ENCODE measurements at regions not wholly inside any gene's neighbourhood (a gene's known extent, or its start where the extent isn't known, plus 50 kb on each side); places are given as distances from the start of the nearest gene placed in this dataset.

DNA sequence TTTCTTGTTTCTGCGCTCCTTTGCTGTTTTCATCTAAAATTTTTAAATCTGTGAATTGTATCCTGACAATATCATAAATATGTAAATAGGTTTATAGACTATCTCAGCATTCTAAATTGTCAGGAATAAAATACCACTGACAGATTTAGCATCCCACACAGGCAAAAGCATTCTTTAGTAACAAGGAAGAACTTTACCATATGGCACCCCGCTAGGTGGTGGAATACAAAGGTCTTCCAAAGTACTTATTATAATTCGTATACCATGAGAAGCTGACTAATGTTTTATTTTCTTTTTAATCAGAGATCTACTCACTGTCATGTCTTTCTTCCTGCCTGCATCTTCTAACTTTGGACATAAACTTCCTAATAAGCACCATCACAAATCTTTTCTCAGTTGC is 328.8 kb upstream of the NOVA1 start:
- no peak overlapping the region for H3K4me2 ChIP-seq (ENCODE audit: control insufficient read depth, extremely low read depth, insufficient read depth, low read depth, low read length)
- H3K36me3 ChIP-seq (ENCODE audit: control insufficient read depth in 2 of 2, extremely low read depth in 1 of 2, insufficient read depth in 2 of 2, low read length in 2 of 2), result no peaks in the 10 kb centered on the region
- no peak overlapping the region for H3K4me3 ChIP-seq (ENCODE audit: control insufficient read depth in 2 of 3, extremely low read depth in 1 of 3, insufficient read depth in 2 of 3, low read depth in 1 of 3, low read length in 3 of 3)
- no peak for DNase-seq (ENCODE audit: low read depth, low spot score)
- H3K4me1 ChIP-seq (ENCODE audit: control insufficient read depth, extremely low read depth, insufficient read depth, low read length), result no peaks in the 10 kb centered on the region
- no peaks in the 10 kb centered on the region for H3K27me3 ChIP-seq (ENCODE audit: control insufficient read depth, extremely low read depth, insufficient read depth, low read length)
- no peaks in the 10 kb centered on the region for H3K9me3 ChIP-seq (ENCODE audit: control insufficient read depth, low read depth, low read length)
- no peak overlapping the region for H3K27ac ChIP-seq (ENCODE audit: control insufficient read depth, insufficient read depth, low read length)
- no peak for FAIRE-seq
- no peaks in the 10 kb centered on the region for H3K79me2 ChIP-seq (ENCODE audit: control insufficient read depth, insufficient read depth, low read length)
- no peak for TF ChIP-seq EZH2 (IDR thresholded peaks at IDR 0.05; ENCODE audit: low read length)
- TF ChIP-seq, protein P1, sequence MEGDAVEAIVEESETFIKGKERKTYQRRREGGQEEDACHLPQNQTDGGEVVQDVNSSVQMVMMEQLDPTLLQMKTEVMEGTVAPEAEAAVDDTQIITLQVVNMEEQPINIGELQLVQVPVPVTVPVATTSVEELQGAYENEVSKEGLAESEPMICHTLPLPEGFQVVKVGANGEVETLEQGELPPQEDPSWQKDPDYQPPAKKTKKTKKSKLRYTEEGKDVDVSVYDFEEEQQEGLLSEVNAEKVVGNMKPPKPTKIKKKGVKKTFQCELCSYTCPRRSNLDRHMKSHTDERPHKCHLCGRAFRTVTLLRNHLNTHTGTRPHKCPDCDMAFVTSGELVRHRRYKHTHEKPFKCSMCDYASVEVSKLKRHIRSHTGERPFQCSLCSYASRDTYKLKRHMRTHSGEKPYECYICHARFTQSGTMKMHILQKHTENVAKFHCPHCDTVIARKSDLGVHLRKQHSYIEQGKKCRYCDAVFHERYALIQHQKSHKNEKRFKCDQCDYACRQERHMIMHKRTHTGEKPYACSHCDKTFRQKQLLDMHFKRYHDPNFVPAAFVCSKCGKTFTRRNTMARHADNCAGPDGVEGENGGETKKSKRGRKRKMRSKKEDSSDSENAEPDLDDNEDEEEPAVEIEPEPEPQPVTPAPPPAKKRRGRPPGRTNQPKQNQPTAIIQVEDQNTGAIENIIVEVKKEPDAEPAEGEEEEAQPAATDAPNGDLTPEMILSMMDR (optimal IDR thresholded peaks at IDR 0.05 in 1 of 3, IDR thresholded peaks at IDR 0.05 in 1 of 3, conservative IDR thresholded peaks at IDR 0.05 in 1 of 3; ENCODE audit: extremely low read depth in 1 of 3, insufficient read depth in 2 of 3, low read length in 3 of 3), result no peak
- no peaks in the 10 kb centered on the region for H4K20me1 ChIP-seq (ENCODE audit: control insufficient read depth, extremely low read depth, insufficient read depth, low read length)
- dilution Hi-C loops (cut with MboI; ENCODE audit: extremely low pct_ligation_motif_present, low sequenced_read_pairs), result no loop called here
- H3K9ac ChIP-seq (ENCODE audit: control insufficient read depth, extremely low read depth, insufficient read depth, low read length), result no peak overlapping the region
- no peaks in the 10 kb centered on the region for H3K9me1 ChIP-seq (ENCODE audit: control insufficient read depth, extremely low read depth, insufficient read depth, low read length)
- H2AFZ ChIP-seq (ENCODE audit: control insufficient read depth, low read length), result no peak overlapping the region

DNA sequence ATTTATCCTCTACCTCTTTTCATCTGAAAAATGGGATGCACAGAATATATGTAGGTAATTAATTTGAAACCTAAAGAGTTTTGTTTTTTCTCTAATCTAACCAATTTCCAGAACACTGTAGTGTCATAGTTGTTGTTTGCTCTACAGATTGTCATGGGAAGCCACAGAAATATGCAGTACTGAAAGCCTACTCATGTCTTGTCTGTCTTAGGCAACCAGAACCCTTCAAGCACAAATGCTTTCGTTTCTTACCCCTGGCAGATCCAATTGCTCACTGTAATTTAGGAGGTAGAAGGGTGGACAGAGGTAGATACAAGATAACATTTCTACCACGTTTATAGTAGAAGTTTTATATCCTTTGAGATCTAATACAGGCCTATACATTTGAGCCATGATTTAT is 330.2 kb upstream of the NOVA1 start:
- H3K4me2 ChIP-seq (ENCODE audit: control insufficient read depth, extremely low read depth, insufficient read depth, low read depth, low read length), result no peak overlapping the region
- H4K20me1 ChIP-seq (ENCODE audit: control insufficient read depth, extremely low read depth, insufficient read depth, low read length), result no peaks in the 10 kb centered on the region
- TF ChIP-seq, protein P1 (optimal IDR thresholded peaks at IDR 0.05 in 1 of 3, IDR thresholded peaks at IDR 0.05 in 1 of 3, conservative IDR thresholded peaks at IDR 0.05 in 1 of 3; ENCODE audit: extremely low read depth in 1 of 3, insufficient read depth in 2 of 3, low read length in 3 of 3), result no peak
- TF ChIP-seq EZH2 (IDR thresholded peaks at IDR 0.05; ENCODE audit: low read length), result no peak
- no peak overlapping the region for H3K4me3 ChIP-seq (ENCODE audit: control insufficient read depth in 2 of 3, extremely low read depth in 1 of 3, insufficient read depth in 2 of 3, low read depth in 1 of 3, low read length in 3 of 3)
- H3K4me1 ChIP-seq (ENCODE audit: control insufficient read depth, extremely low read depth, insufficient read depth, low read length), result no peaks in the 10 kb centered on the region
- no peaks in the 10 kb centered on the region for H3K79me2 ChIP-seq (ENCODE audit: control insufficient read depth, insufficient read depth, low read length)
- H3K27me3 ChIP-seq (ENCODE audit: control insufficient read depth, extremely low read depth, insufficient read depth, low read length), result no peaks in the 10 kb centered on the region
- H3K9me1 ChIP-seq (ENCODE audit: control insufficient read depth, extremely low read depth, insufficient read depth, low read length), result no peaks in the 10 kb centered on the region
- dilution Hi-C loops (cut with MboI; ENCODE audit: extremely low pct_ligation_motif_present, low sequenced_read_pairs), result no loop called here
- no peak for FAIRE-seq
- H2AFZ ChIP-seq (ENCODE audit: control insufficient read depth, low read length), result no peak overlapping the region
- H3K9ac ChIP-seq (ENCODE audit: control insufficient read depth, extremely low read depth, insufficient read depth, low read length), result no peak overlapping the region
- DNase-seq (ENCODE audit: low read depth, low spot score), result no peak
- no peak overlapping the region for H3K27ac ChIP-seq (ENCODE audit: control insufficient read depth, insufficient read depth, low read length)
- no peaks in the 10 kb centered on the region for H3K36me3 ChIP-seq (ENCODE audit: control insufficient read depth in 2 of 2, extremely low read depth in 1 of 2, insufficient read depth in 2 of 2, low read length in 2 of 2)
- no peaks in the 10 kb centered on the region for H3K9me3 ChIP-seq (ENCODE audit: control insufficient read depth, low read depth, low read length)

Measured in keratinocyte (primary cell).